Fibroblast of villous mesenchyme (primary cell): ENCODE measurements at regions not wholly inside any gene's neighbourhood (a gene's known extent, or its start where the extent isn't known, plus 50 kb on each side); places are given as distances from the start of the nearest gene placed in this dataset.

Source experiments
- DNase-seq: peaks from one replicate; pipeline ENCODE4 v3.0.0-alpha.2; 2010; ENCODE audit warnings: low read depth
- H3K4me3 ChIP-seq: 2 replicates; pipeline ENCODE4 v1.5.1; 2011; ENCODE audit warnings: low read depth, mild to moderate bottlenecking, low read length
- CTCF ChIP-seq: IDR thresholded peaks from 2 replicates; pipeline ENCODE4 v1.5.1; 2012; ENCODE audit warnings: low read depth, mild to moderate bottlenecking, low read length; ENCODE audit not compliant: insufficient read depth

DNA sequence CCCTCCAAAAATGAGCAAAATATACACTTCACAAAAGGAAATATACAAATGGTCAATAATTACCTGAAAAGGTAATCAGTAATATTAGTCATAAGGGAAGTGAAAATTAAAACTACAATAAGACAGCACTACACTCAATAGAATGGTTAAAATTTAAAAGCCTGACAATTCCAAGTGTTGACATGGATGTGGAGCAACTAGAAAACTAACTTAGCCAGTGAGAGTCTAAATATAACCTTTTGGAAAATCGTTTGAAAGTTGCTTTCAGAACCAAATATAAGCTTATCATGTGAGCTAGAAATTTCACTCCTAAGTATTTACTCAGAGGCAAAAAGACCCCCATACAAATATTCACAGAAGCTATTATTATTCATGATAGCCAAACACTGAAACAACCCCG is 105.1 kb upstream of the MVB12B start:
- no peak overlapping the region for H3K4me3 ChIP-seq
- TF ChIP-seq CTCF = no peak
- DNase-seq = no peak

- DNase-seq = no peak
Observed at GRCh38 chr9:126222363-126222834, 104.2 kb upstream of the MVB12B start.

GRCh38 chr9:126222835-126223431 is 103.7 kb upstream of the MVB12B start:
- no peak overlapping the region for H3K4me3 ChIP-seq
- DNase-seq = no peak
- TF ChIP-seq CTCF = no peak

More at GRCh38 chr9:126222363-126222834, 104.2 kb upstream of the MVB12B start:
- H3K4me3 ChIP-seq = no peak overlapping the region
- TF ChIP-seq CTCF = no peak

GRCh38 chr9:126223798-126224531 is 102.7 kb upstream of the MVB12B start:
- no peak for TF ChIP-seq CTCF
- H3K4me3 ChIP-seq = no peak overlapping the region
- DNase-seq = no peak

GRCh38 chr9:126225611-126226609 is 100.7 kb upstream of the MVB12B start:
- TF ChIP-seq CTCF = no peak
- H3K4me3 ChIP-seq = no peak overlapping the region
- DNase-seq = no peak
